ENCODE measurements at regions not wholly inside any gene's neighbourhood (a gene's known extent, or its start where the extent isn't known, plus 50 kb on each side); places are given as distances from the start of the nearest gene placed in this dataset.
"Not testable (repeated sequence)": the region's sequence is repeated elsewhere in the genome, so short reads cannot be mapped to it uniquely, and the experiment has no call there.

- DNase-seq: no peak
Observed at GRCh38 chr12:91496337-91496736, 313.7 kb upstream of the DCN start.

GRCh38 chr12:91493308-91493707 is 310.7 kb upstream of the DCN start:
- DNase-seq: no peak

GRCh38 chr12:91492648-91493047 is 310.0 kb upstream of the DCN start:
- no peak for DNase-seq

- DNase-seq: no peak
Observed at GRCh38 chr12:91490667-91491311, 308.2 kb upstream of the DCN start.

- DNase-seq: no peak
Observed at GRCh38 chr12:91483471-91483985, 300.9 kb upstream of the DCN start.

GRCh38 chr12:91482231-91482630 is 299.6 kb upstream of the DCN start:
- no peak for DNase-seq

- DNase-seq: no peak
Observed at GRCh38 chr12:91478500-91478899, 295.9 kb upstream of the DCN start.

GRCh38 chr12:91467686-91468085 is 285.1 kb upstream of the DCN start:
- no peak for DNase-seq

- no peak for DNase-seq
Observed at GRCh38 chr12:91461061-91461460, 278.4 kb upstream of the DCN start.

- DNase-seq: no peak
Observed at GRCh38 chr12:91460469-91460868, 277.9 kb upstream of the DCN start.

- no peak for DNase-seq
Observed at GRCh38 chr12:91455321-91455720, 272.7 kb upstream of the DCN start.

GRCh38 chr12:91454179-91454578 is 271.6 kb upstream of the DCN start:
- no peak for DNase-seq

- DNase-seq: not testable (repeated sequence)
Observed at GRCh38 chr12:91452464-91452863, 269.8 kb upstream of the DCN start.

GRCh38 chr12:91441993-91442952 is 259.7 kb upstream of the DCN start:
- DNase-seq: no peak

GRCh38 chr12:91441246-91441645 is 258.6 kb upstream of the DCN start:
- no peak for DNase-seq

GRCh38 chr12:91434081-91434480 is 251.5 kb upstream of the DCN start:
- no peak for DNase-seq

- DNase-seq: no peak
Observed at GRCh38 chr12:91432755-91433154, 250.1 kb upstream of the DCN start.

- no peak for DNase-seq
Observed at GRCh38 chr12:91432089-91432488, 249.5 kb upstream of the DCN start.

- DNase-seq: no peak
Observed at GRCh38 chr12:91424506-91424905, 241.9 kb upstream of the DCN start.

- DNase-seq: no peak
Observed at GRCh38 chr12:91423693-91424050, 241.1 kb upstream of the DCN start.

- no peak for DNase-seq
Observed at GRCh38 chr12:91422811-91423692, 240.4 kb upstream of the DCN start.

- no peak for DNase-seq
Observed at GRCh38 chr12:91422127-91422526, 239.5 kb upstream of the DCN start.

GRCh38 chr12:91419809-91420208 is 237.2 kb upstream of the DCN start:
- no peak for DNase-seq

Measured in NCI-H1417 treated with DMSO at 0.1 percent for 48 hours (cell line).